ENCODE measurements at regions not wholly inside any gene's neighbourhood (a gene's known extent, or its start where the extent isn't known, plus 50 kb on each side); places are given as distances from the start of the nearest gene placed in this dataset.

GRCh38 chr11:113571531-113571930 is 96.3 kb upstream of the DRD2 start:
- no peaks in the 10 kb centered on the region for H3K4me1 ChIP-seq
- H3K9me3 ChIP-seq: no peaks in the 10 kb centered on the region
- 62 to 72% methylated on average over 4 of the region's 4 CpGs for WGBS, 2 donors
- H3K36me3 ChIP-seq: no peaks in the 10 kb centered on the region
- H3K27ac ChIP-seq: no peak overlapping the region
- TF ChIP-seq CTCF (IDR thresholded peaks at IDR 0.05) (no peak), POLR2A (IDR thresholded peaks at IDR 0.05) (no peak)
- no peak overlapping the region for H3K4me3 ChIP-seq
- DNase-seq: no peak
- peaks cover 0 to 22% (median 0%) of the 10 kb centered on the region in 4 donors for H3K27me3 ChIP-seq
- intact Hi-C loops (cut with DNase I): no loop called here

- no peak for DNase-seq
Measured at GRCh38 chr11:113570906-113571305, 95.7 kb upstream of the DRD2 start.

GRCh38 chr11:113569391-113569790 is 94.2 kb upstream of the DRD2 start:
- no peak for TF ChIP-seq POLR2A (IDR thresholded peaks at IDR 0.05)
- no peak for TF ChIP-seq CTCF (IDR thresholded peaks at IDR 0.05)
- intact Hi-C loops (cut with DNase I): no loop called here
- Histone ChIP-seq H3K27ac (no peak overlapping the region), H3K27me3 (peaks cover 0 to 28% (median 0%) of the 10 kb centered on the region in 4 donors), H3K9me3 (no peaks in the 10 kb centered on the region), H3K4me3 (no peak overlapping the region), H3K36me3 (no peaks in the 10 kb centered on the region), H3K4me1 (no peaks in the 10 kb centered on the region)
- WGBS, 2 donors: 93 to 97% methylated on average over 3 of the region's 3 CpGs
- no peak for DNase-seq

More at GRCh38 chr11:113570906-113571305, 95.7 kb upstream of the DRD2 start:
- no peak overlapping the region for H3K4me3 ChIP-seq
- no peaks in the 10 kb centered on the region for H3K9me3 ChIP-seq
- H3K27ac ChIP-seq: no peak overlapping the region
- no peaks in the 10 kb centered on the region for H3K4me1 ChIP-seq
- TF ChIP-seq CTCF (IDR thresholded peaks at IDR 0.05) (no peak), POLR2A (IDR thresholded peaks at IDR 0.05) (no peak)
- peaks cover 0 to 28% (median 0%) of the 10 kb centered on the region in 4 donors for H3K27me3 ChIP-seq
- H3K36me3 ChIP-seq: no peaks in the 10 kb centered on the region
- intact Hi-C loops (cut with DNase I): no loop called here

- Histone ChIP-seq H3K27me3 (peaks cover 0 to 28% (median 0%) of the 10 kb centered on the region in 4 donors), H3K27ac (no peak overlapping the region), H3K36me3 (no peaks in the 10 kb centered on the region), H3K4me1 (peaks cover 0 to 7% (median 0%) of the 10 kb centered on the region in 3 donors), H3K9me3 (no peaks in the 10 kb centered on the region), H3K4me3 (no peak overlapping the region)
- DNase-seq: no peak
- WGBS, 2 donors: 45 to 71% methylated on average over 2 to 3 of the region's 4 CpGs
- no peak for TF ChIP-seq POLR2A (IDR thresholded peaks at IDR 0.05)
- no peak for TF ChIP-seq CTCF (IDR thresholded peaks at IDR 0.05)
- intact Hi-C loops (cut with DNase I): no loop called here
Measured at GRCh38 chr11:113568566-113568965, 93.4 kb upstream of the DRD2 start.

- Histone ChIP-seq H3K27ac (no peak overlapping the region), H3K9me3 (no peaks in the 10 kb centered on the region), H3K4me1 (peaks cover 0 to 12% (median 2%) of the 10 kb centered on the region in 3 donors), H3K36me3 (no peaks in the 10 kb centered on the region), H3K27me3 (peaks cover 0 to 28% (median 0%) of the 10 kb centered on the region in 4 donors), H3K4me3 (no peak overlapping the region)
- intact Hi-C loops (cut with DNase I): no loop called here
- 57 to 62% methylated on average over 6 of the region's 11 CpGs for WGBS, 2 donors
- TF ChIP-seq POLR2A (IDR thresholded peaks at IDR 0.05): no peak
- TF ChIP-seq CTCF (IDR thresholded peaks at IDR 0.05): no peak
- DNase-seq: no peak
Measured at GRCh38 chr11:113567867-113568544, 92.8 kb upstream of the DRD2 start.
